Lower leg skin (tissue), 3 donors: ENCODE measurements at regions not wholly inside any gene's neighbourhood (a gene's known extent, or its start where the extent isn't known, plus 50 kb on each side); places are given as distances from the start of the nearest gene placed in this dataset.

Experiments used
- POLR2A ChIP-seq, 2 donors: fragments of 450-650 bp; IDR thresholded peaks; one replicate each; pipeline ENCODE4 v1.6.1; 2016 to 2017; ENCODE audit warnings: antibody characterized with exemption in 2 of 2, mild to moderate bottlenecking in 1 of 2, moderate library complexity in 1 of 2
- TF ChIP-seq, protein P1 (sequence below), 3 donors: fragments of 450-650 bp; IDR thresholded peaks; one replicate each; pipeline ENCODE4 v1.5.1; 2016; ENCODE audit warnings: antibody characterized with exemption in 3 of 3, mild to moderate bottlenecking in 3 of 3, moderate library complexity in 2 of 3

DNA sequence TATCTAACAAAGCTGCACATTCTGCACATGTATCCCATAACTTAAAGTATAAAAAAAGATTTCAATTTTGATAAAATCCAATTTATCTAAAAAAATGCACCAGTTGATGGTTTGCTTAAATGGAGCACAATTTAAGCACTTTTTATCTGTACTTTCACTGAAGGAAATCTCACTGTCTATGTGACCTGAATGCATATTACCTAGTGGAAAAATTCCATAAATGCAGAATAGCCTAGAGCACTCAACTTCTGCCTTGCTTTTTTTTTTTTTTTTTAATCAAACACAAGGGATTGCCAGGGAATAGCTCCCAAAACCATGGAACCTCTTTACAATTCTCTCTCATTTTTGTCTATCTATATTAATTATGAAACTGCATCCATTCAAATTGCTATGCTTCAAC lies 80.4 kb downstream of the RFPL4B start:
- TF ChIP-seq POLR2A (IDR thresholded peaks at IDR 0.05) = no peak
- TF ChIP-seq, protein P1, sequence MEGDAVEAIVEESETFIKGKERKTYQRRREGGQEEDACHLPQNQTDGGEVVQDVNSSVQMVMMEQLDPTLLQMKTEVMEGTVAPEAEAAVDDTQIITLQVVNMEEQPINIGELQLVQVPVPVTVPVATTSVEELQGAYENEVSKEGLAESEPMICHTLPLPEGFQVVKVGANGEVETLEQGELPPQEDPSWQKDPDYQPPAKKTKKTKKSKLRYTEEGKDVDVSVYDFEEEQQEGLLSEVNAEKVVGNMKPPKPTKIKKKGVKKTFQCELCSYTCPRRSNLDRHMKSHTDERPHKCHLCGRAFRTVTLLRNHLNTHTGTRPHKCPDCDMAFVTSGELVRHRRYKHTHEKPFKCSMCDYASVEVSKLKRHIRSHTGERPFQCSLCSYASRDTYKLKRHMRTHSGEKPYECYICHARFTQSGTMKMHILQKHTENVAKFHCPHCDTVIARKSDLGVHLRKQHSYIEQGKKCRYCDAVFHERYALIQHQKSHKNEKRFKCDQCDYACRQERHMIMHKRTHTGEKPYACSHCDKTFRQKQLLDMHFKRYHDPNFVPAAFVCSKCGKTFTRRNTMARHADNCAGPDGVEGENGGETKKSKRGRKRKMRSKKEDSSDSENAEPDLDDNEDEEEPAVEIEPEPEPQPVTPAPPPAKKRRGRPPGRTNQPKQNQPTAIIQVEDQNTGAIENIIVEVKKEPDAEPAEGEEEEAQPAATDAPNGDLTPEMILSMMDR (IDR thresholded peaks at IDR 0.05) = no peak
